Testis (tissue), 2 donors: ENCODE measurements at regions not wholly inside any gene's neighbourhood (a gene's known extent, or its start where the extent isn't known, plus 50 kb on each side); places are given as distances from the start of the nearest gene placed in this dataset.

Source experiments
- DNase-seq: peaks from one replicate; pipeline ENCODE4 v3.0.0-alpha.2; 2019
- H3K27ac ChIP-seq, 2 donors: fragments of 200-600 bp; sonication (generic); one replicate each; pipeline ENCODE4 v1.5.1; 2019
- H3K27me3 ChIP-seq: fragments of 200-600 bp; sonication (generic); one replicate; pipeline ENCODE4 v1.5.1; 2019
- H3K36me3 ChIP-seq: fragments of 200-600 bp; sonication (generic); one replicate; pipeline ENCODE4 v1.5.1; 2017; ENCODE audit warnings: low read depth; ENCODE audit errors: missing control alignments
- H3K4me1 ChIP-seq: fragments of 200-600 bp; sonication (generic); one replicate; pipeline ENCODE4 v1.5.1; 2019
- H3K4me3 ChIP-seq, 2 donors: fragments of 200-600 bp; sonication (generic); one replicate each; pipeline ENCODE4 v1.5.1; 2017 to 2019
- H3K9me3 ChIP-seq: fragments of 200-600 bp; sonication (generic); one replicate; pipeline ENCODE4 v1.5.1; 2017
- CTCF ChIP-seq, 3 experiments: fragments of 450-650 bp in 2 of 3; fragments of 200-600 bp in 1 of 3; sonication (generic) in 1 of 3; IDR thresholded peaks; one replicate each; pipeline ENCODE4 v1.5.1; 2016 to 2019; ENCODE audit warnings: antibody characterized with exemption in 3 of 3, mild to moderate bottlenecking in 2 of 3, moderate library complexity in 1 of 3
- POLR2A ChIP-seq: fragments of 450-650 bp; IDR thresholded peaks from one replicate; pipeline ENCODE4 v1.6.1; 2017; ENCODE audit warnings: antibody characterized with exemption, mild to moderate bottlenecking, moderate library complexity
- WGBS, 2 donors: methylation state at CpG; one replicate each; pipeline ENCODE4 v1.1.5; 2018; 5-methylcytosine and 5-hydroxymethylcytosine counted together
- intact Hi-C: fragments of 100-400 bp; cut with DNase I; formaldehyde crosslinking; loops from one replicate; pipeline ENCODE4 v1.15.1; 2023; ENCODE audit warnings: low total_unique reads

- Histone ChIP-seq H3K4me1 (no peaks in the 10 kb centered on the region), H3K36me3 (no peaks in the 10 kb centered on the region), H3K4me3 (no peak overlapping the region), H3K27me3 (no peaks in the 10 kb centered on the region), H3K27ac (no peak overlapping the region), H3K9me3 (no peaks in the 10 kb centered on the region)
- TF ChIP-seq CTCF (IDR thresholded peaks at IDR 0.05): no peak
- no peak for TF ChIP-seq POLR2A
- no peak for DNase-seq
- WGBS, 2 donors: 38 to 42% methylated on average over 2 of the region's 2 CpGs
- intact Hi-C loops: no loop called here
Measured at GRCh38 chr9:115775659-115776058, 377.9 kb upstream of the PAPPA start.

DNA sequence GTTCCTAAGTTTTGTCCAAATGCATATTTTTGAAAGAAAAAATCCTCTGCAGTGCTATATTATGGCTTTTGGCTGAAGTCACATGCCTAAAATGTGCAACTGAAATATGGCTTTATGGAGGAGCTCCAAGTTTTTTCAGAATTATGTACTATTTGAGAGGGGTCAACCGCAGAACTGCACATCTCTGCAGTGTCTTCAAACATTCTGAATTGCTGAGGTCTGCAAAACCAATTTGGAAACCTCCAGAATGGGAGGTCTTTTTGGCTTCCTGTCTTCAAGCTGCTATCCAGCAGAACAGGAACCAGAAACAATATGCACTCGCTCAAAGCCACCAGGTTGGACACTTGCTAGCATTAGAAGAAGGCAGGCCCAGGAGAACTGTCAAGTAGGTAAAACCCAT, 376.0 kb upstream of the PAPPA start:
- Histone ChIP-seq H3K9me3 (no peaks in the 10 kb centered on the region), H3K4me1 (no peaks in the 10 kb centered on the region), H3K27me3 (no peaks in the 10 kb centered on the region), H3K27ac (no peak overlapping the region), H3K36me3 (no peaks in the 10 kb centered on the region), H3K4me3 (no peak overlapping the region)
- intact Hi-C loops: no loop called here
- no peak for TF ChIP-seq CTCF (IDR thresholded peaks at IDR 0.05)
- TF ChIP-seq POLR2A: no peak
- DNase-seq: no peak
- WGBS, 2 donors: 54 to 69% methylated on average over 2 of the region's 2 CpGs

GRCh38 chr9:115781070-115781736, 372.4 kb upstream of the PAPPA start:
- Histone ChIP-seq H3K9me3 (no peaks in the 10 kb centered on the region), H3K36me3 (no peaks in the 10 kb centered on the region), H3K27me3 (no peaks in the 10 kb centered on the region), H3K27ac (no peak overlapping the region), H3K4me1 (no peaks in the 10 kb centered on the region), H3K4me3 (no peak overlapping the region)
- DNase-seq: no peak
- no peak for TF ChIP-seq POLR2A
- no peak for TF ChIP-seq CTCF (IDR thresholded peaks at IDR 0.05)
- WGBS, 2 donors: 75 to 82% methylated on average over 4 of the region's 4 CpGs
- intact Hi-C loops: no loop called here

- intact Hi-C loops: no loop called here
- Histone ChIP-seq H3K27ac (no peak overlapping the region), H3K27me3 (no peaks in the 10 kb centered on the region), H3K4me3 (no peak overlapping the region), H3K36me3 (no peaks in the 10 kb centered on the region), H3K9me3 (no peaks in the 10 kb centered on the region), H3K4me1 (no peaks in the 10 kb centered on the region)
- TF ChIP-seq POLR2A (no peak), CTCF (IDR thresholded peaks at IDR 0.05) (no peak)
- 46 to 47% methylated on average over 2 of the region's 2 CpGs for WGBS, 2 donors
- no peak for DNase-seq
Measured at GRCh38 chr9:115786321-115786720, 367.3 kb upstream of the PAPPA start.

DNA sequence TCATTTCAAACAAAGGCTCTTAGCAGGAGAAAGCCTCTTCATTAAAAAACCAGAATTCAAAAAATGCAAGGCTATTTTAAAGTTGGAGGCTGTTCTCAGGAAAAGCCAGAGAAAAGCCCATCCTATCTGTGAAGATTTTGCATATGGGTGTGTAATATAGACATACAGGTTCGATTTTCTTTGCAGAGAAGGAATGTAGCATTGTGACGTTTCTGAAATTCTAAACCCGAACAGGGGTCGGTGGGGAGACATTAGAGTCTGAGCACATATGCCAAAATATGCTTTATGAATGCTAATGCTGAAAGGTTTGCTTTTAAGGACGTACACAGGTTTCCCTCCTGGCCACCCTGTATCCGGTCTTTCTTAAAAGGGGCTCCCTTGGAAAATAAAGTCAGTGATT, 363.1 kb upstream of the PAPPA start:
- H3K27me3 ChIP-seq: no peaks in the 10 kb centered on the region
- intact Hi-C loops: no loop called here
- no peak overlapping the region for H3K27ac ChIP-seq
- 63 to 74% methylated on average over 6 of the region's 6 CpGs for WGBS, 2 donors
- TF ChIP-seq CTCF (IDR thresholded peaks at IDR 0.05) (no peak), POLR2A (no peak)
- no peak for DNase-seq
- H3K9me3 ChIP-seq: no peaks in the 10 kb centered on the region
- no peaks in the 10 kb centered on the region for H3K4me1 ChIP-seq
- no peaks in the 10 kb centered on the region for H3K36me3 ChIP-seq
- H3K4me3 ChIP-seq: no peak overlapping the region
